Pancreas (tissue), 10 donors: ENCODE measurements at regions not wholly inside any gene's neighbourhood (a gene's known extent, or its start where the extent isn't known, plus 50 kb on each side); places are given as distances from the start of the nearest gene placed in this dataset.

Experiments
- ATAC-seq, 4 donors: fragments of 200-7000 bp; cut with Tn5 transposase; one replicate each; pipeline versions ENCODE4 v1.8.0 to v1.9.1; 2020; ENCODE audit warnings: mild to moderate bottlenecking in 4 of 4, moderate library complexity in 4 of 4
- DNase-seq, 6 donors: peaks; one replicate each; pipeline ENCODE4 v3.0.0-alpha.2; 2020
- FAIRE-seq: peaks from 2 replicates; lab custom pipeline; 2012; peaks lifted over from hg19 to GRCh38; lab: Jason Lieb, UNC
- H3K27ac ChIP-seq, 4 donors: fragments of 200-600 bp; sonication (generic); 1 replicate in 3 of 4; 2 replicates in 1 of 4; pipeline versions ENCODE4 v1.5.0 to v1.8.0; 2020
- H3K27me3 ChIP-seq, 4 donors: fragments of 200-600 bp; one replicate each; pipeline ENCODE4 v1.8.0; 2021
- H3K36me3 ChIP-seq, 3 donors: fragments of 200-600 bp; sonication (generic) in 1 of 3; one replicate each; pipeline versions ENCODE4 v1.5.0 to v1.8.0; 2020 to 2021
- H3K4me1 ChIP-seq, 3 donors: fragments of 200-600 bp; one replicate each; pipeline ENCODE4 v1.8.0; 2021
- H3K4me3 ChIP-seq, 4 donors: fragments of 200-600 bp; sonication (generic) in 2 of 4; one replicate each; pipeline versions ENCODE4 v1.5.0 to v1.8.0; 2020 to 2021
- H3K9me3 ChIP-seq, 4 donors: fragments of 200-600 bp; one replicate each; pipeline ENCODE4 v1.8.0; 2021
- CTCF ChIP-seq, 4 donors: fragments of 200-600 bp; sonication (generic) in 3 of 4; IDR thresholded peaks; one replicate each; pipeline versions ENCODE4 v1.5.0 to v1.8.0; 2021; ENCODE audit warnings: antibody characterized with exemption in 4 of 4
- WGBS, 2 donors: extraction: QIAGEN DNeasy Blood & Tissue Kit; methylation state at CpG; one replicate each; pipeline ENCODE4 v1.1.7; 2013; 5-methylcytosine and 5-hydroxymethylcytosine counted together
- intact Hi-C, 3 donors: fragments of 100-400 bp; cut with DNase I; formaldehyde crosslinking; loops; one replicate each; pipeline versions ENCODE4 v1.11.1 to v1.14.2; 2022
- donor health status: healthy with polysubstance abuse.
- donor health status: DM: no; HTN: no; CAD: no; lungs with moderate emphysema.
- donor health status: DM: no; HTN: no; CAD: no.
- donor health status: control.
- donor health status: control.
- donor health status: Bipolar disorder and iron deficiency.
- donor health status: DM: yes; HTN: yes; CAD: no.
- donor health status: DM: no; HTN: no; CAD: no.
- donor health status: DM: no; HTN: no; CAD: no.
- donor health status: DM: yes; HTN: yes; CAD: no.

GRCh38 chr2:75922191-75922590, 211.5 kb upstream of the GCFC2 start:
- no peaks in the 10 kb centered on the region for H3K27me3 ChIP-seq
- peak; percentile 32 for FAIRE-seq
- TF ChIP-seq CTCF (IDR thresholded peaks at IDR 0.05) = no peak
- H3K9me3 ChIP-seq = no peaks in the 10 kb centered on the region
- no peak overlapping the region for H3K27ac ChIP-seq
- no peak overlapping the region for H3K4me3 ChIP-seq
- intact Hi-C loops = no loop called here
- DNase-seq = no peak
- H3K36me3 ChIP-seq = no peaks in the 10 kb centered on the region
- WGBS, 2 donors = 68 to 85% methylated on average over 2 of the region's 2 CpGs
- no peak for ATAC-seq
- no peaks in the 10 kb centered on the region for H3K4me1 ChIP-seq

- no peaks in the 10 kb centered on the region for H3K4me1 ChIP-seq
- H3K4me3 ChIP-seq = no peak overlapping the region
- peak in 1 of 4 donors; percentile 19 for ATAC-seq
- no peak overlapping the region for H3K27ac ChIP-seq
- no peak for DNase-seq
- no peaks in the 10 kb centered on the region for H3K9me3 ChIP-seq
- intact Hi-C loops = no loop called here
- no peak for FAIRE-seq
- TF ChIP-seq CTCF (IDR thresholded peaks at IDR 0.05) = no peak
- H3K36me3 ChIP-seq = no peaks in the 10 kb centered on the region
- whole genome bisulfite sequencing, 2 donors = 10 to 14% methylated on average over 8 of the region's 8 CpGs
- no peaks in the 10 kb centered on the region for H3K27me3 ChIP-seq
Measured at GRCh38 chr2:75920859-75921551, 210.3 kb upstream of the GCFC2 start.

GRCh38 chr2:75915851-75916634, 205.3 kb upstream of the GCFC2 start:
- no peak overlapping the region for H3K4me3 ChIP-seq
- H3K4me1 ChIP-seq = no peaks in the 10 kb centered on the region
- ATAC-seq (no peak), FAIRE-seq (no peak), DNase-seq (no peak)
- no peak for TF ChIP-seq CTCF (IDR thresholded peaks at IDR 0.05)
- 55 to 61% methylated on average over 5 of the region's 5 CpGs for WGBS, 2 donors
- H3K9me3 ChIP-seq = no peaks in the 10 kb centered on the region
- H3K27ac ChIP-seq = no peak overlapping the region
- no peaks in the 10 kb centered on the region for H3K36me3 ChIP-seq
- no peaks in the 10 kb centered on the region for H3K27me3 ChIP-seq
- intact Hi-C loops = no loop called here

- Histone ChIP-seq H3K36me3 (no peaks in the 10 kb centered on the region), H3K4me3 (no peak overlapping the region), H3K27ac (no peak overlapping the region), H3K27me3 (no peaks in the 10 kb centered on the region), H3K4me1 (no peaks in the 10 kb centered on the region), H3K9me3 (no peaks in the 10 kb centered on the region)
- ATAC-seq (peak in 3 of 4 donors; percentile 52 to 74 (median 72)), FAIRE-seq (no peak), DNase-seq (peak in 1 of 6 donors; percentile 20)
- TF ChIP-seq CTCF (IDR thresholded peaks at IDR 0.05) = peak in 2 of 4 donors; percentile 28 to 35
- 17 to 23% methylated on average over 5 of the region's 5 CpGs for WGBS, 2 donors
- intact Hi-C loops = no loop called here
Measured at GRCh38 chr2:75896779-75897366, 186.2 kb upstream of the GCFC2 start.
